Testis (tissue), 2 donors: ENCODE measurements at regions not wholly inside any gene's neighbourhood (a gene's known extent, or its start where the extent isn't known, plus 50 kb on each side); places are given as distances from the start of the nearest gene placed in this dataset.

Experiments
- CTCF ChIP-seq, 3 experiments: fragments of 450-650 bp in 2 of 3; fragments of 200-600 bp in 1 of 3; sonication (generic) in 1 of 3; IDR thresholded peaks; one replicate each; pipeline ENCODE4 v1.5.1; 2016 to 2019; ENCODE audit warnings: antibody characterized with exemption in 3 of 3, mild to moderate bottlenecking in 2 of 3, moderate library complexity in 1 of 3
- POLR2A ChIP-seq: fragments of 450-650 bp; IDR thresholded peaks from one replicate; pipeline ENCODE4 v1.6.1; 2017; ENCODE audit warnings: antibody characterized with exemption, mild to moderate bottlenecking, moderate library complexity

DNA sequence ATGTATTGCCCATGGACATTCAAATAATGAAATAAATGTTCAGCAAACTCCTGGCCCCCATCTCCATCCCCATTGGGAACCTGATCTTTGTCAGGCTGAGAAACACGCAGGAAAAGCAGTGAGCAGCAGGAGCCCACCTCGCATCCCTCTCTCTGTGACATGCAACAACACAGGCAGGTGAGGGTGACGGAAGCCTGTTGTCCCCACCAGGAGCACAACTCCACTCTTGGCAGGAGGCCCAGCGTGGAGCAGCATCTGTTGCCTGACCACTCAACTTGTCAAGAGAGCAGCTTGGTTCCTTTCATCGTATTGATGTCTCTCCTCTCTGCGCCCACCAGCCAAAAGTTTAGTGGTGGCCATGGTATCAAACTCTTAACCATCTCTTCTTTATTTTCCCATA lies 586.9 kb upstream of the ARID1B start:
- TF ChIP-seq CTCF (IDR thresholded peaks at IDR 0.05): no peak
- no peak for TF ChIP-seq POLR2A
